ENCODE measurements at regions not wholly inside any gene's neighbourhood (a gene's known extent, or its start where the extent isn't known, plus 50 kb on each side); places are given as distances from the start of the nearest gene placed in this dataset.
A peak's percentile ranks its signal among the peaks of the same experiment; 100 is the strongest.
"Not testable (repeated sequence)": the region's sequence is repeated elsewhere in the genome, so short reads cannot be mapped to it uniquely, and the experiment has no call there.

GRCh38 chr20:53764415-53764800 is 170.8 kb upstream of the ZNF217 start:
- no peak for DNase-seq

GRCh38 chr20:53763707-53764414 is 170.2 kb upstream of the ZNF217 start:
- no peak for DNase-seq

GRCh38 chr20:53762423-53762798 is 168.8 kb upstream of the ZNF217 start:
- DNase-seq: not testable (repeated sequence)

- DNase-seq: no peak
Measured at GRCh38 chr20:53760025-53760441, 166.4 kb upstream of the ZNF217 start.

- DNase-seq: no peak
Measured at GRCh38 chr20:53757472-53757913, 163.9 kb upstream of the ZNF217 start.

- no peak for DNase-seq
Measured at GRCh38 chr20:53755733-53756531, 162.3 kb upstream of the ZNF217 start.

- no peak for DNase-seq
Measured at GRCh38 chr20:53753880-53754459, 160.3 kb upstream of the ZNF217 start.

- no peak for DNase-seq
Measured at GRCh38 chr20:53752971-53753879, 159.6 kb upstream of the ZNF217 start.

- no peak for DNase-seq
Measured at GRCh38 chr20:53752583-53752970, 158.9 kb upstream of the ZNF217 start.

- no peak for DNase-seq
Measured at GRCh38 chr20:53751620-53752318, 158.1 kb upstream of the ZNF217 start.

- DNase-seq: peak; percentile 46
Measured at GRCh38 chr20:53750827-53751619, 157.4 kb upstream of the ZNF217 start.

GRCh38 chr20:53749499-53749898 is 155.9 kb upstream of the ZNF217 start:
- DNase-seq: no peak

GRCh38 chr20:53748821-53749421 is 155.3 kb upstream of the ZNF217 start:
- no peak for DNase-seq

- DNase-seq: no peak
Measured at GRCh38 chr20:53748176-53748575, 154.5 kb upstream of the ZNF217 start.

GRCh38 chr20:53743607-53744260 is 150.1 kb upstream of the ZNF217 start:
- no peak for DNase-seq

- no peak for DNase-seq
Measured at GRCh38 chr20:53742685-53743081, 149.0 kb upstream of the ZNF217 start.

- no peak for DNase-seq
Measured at GRCh38 chr20:53741726-53742028, 148.0 kb upstream of the ZNF217 start.

GRCh38 chr20:53739799-53740785 is 146.5 kb upstream of the ZNF217 start:
- DNase-seq: peak; percentile 65
